AG09309 (cell line): ENCODE measurements at regions not wholly inside any gene's neighbourhood (a gene's known extent, or its start where the extent isn't known, plus 50 kb on each side); places are given as distances from the start of the nearest gene placed in this dataset.

Source experiments
- DNase-seq: peaks from one replicate; pipeline ENCODE4 v3.0.0-alpha.2; 2010; ENCODE audit warnings: low read depth
- H3K4me3 ChIP-seq: 2 replicates; pipeline ENCODE4 v1.5.1; 2011; ENCODE audit warnings: mild to moderate bottlenecking, low read depth, low read length, moderate library complexity; ENCODE audit not compliant: control insufficient read depth
- TF ChIP-seq, protein P1 (sequence below): IDR thresholded peaks from 2 replicates; pipeline ENCODE4 v1.5.1; 2011; ENCODE audit warnings: mild to moderate bottlenecking, low read depth, low read length, inconsistent platforms; ENCODE audit not compliant: insufficient read depth, control insufficient read depth; ENCODE audit errors: missing control alignments

DNA sequence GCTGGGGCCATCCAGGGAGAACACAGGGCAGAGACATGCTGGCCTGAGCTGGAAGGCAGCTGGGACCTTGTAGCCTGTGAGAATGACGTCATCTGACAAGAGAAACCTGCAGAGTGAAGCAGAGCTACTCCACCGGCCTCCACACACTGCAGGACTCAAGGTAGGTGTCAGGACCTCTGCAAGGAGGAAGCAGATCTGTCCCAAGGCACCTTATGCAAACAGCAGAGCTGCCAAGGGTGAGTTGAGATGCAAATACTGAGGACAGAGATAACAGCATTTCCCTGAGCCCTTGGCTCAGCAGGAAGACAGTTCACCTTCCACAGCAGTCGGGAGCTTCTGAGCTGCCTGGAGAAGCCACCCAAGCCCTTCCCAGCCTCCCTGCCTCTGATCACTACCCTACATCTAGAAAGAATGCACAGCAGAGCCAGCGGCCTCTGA lies 51.9 kb upstream of the IGSF9B start:
- no peak overlapping the region for H3K4me3 ChIP-seq
- DNase-seq: no peak
- TF ChIP-seq, protein P1, sequence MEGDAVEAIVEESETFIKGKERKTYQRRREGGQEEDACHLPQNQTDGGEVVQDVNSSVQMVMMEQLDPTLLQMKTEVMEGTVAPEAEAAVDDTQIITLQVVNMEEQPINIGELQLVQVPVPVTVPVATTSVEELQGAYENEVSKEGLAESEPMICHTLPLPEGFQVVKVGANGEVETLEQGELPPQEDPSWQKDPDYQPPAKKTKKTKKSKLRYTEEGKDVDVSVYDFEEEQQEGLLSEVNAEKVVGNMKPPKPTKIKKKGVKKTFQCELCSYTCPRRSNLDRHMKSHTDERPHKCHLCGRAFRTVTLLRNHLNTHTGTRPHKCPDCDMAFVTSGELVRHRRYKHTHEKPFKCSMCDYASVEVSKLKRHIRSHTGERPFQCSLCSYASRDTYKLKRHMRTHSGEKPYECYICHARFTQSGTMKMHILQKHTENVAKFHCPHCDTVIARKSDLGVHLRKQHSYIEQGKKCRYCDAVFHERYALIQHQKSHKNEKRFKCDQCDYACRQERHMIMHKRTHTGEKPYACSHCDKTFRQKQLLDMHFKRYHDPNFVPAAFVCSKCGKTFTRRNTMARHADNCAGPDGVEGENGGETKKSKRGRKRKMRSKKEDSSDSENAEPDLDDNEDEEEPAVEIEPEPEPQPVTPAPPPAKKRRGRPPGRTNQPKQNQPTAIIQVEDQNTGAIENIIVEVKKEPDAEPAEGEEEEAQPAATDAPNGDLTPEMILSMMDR: no peak

DNA sequence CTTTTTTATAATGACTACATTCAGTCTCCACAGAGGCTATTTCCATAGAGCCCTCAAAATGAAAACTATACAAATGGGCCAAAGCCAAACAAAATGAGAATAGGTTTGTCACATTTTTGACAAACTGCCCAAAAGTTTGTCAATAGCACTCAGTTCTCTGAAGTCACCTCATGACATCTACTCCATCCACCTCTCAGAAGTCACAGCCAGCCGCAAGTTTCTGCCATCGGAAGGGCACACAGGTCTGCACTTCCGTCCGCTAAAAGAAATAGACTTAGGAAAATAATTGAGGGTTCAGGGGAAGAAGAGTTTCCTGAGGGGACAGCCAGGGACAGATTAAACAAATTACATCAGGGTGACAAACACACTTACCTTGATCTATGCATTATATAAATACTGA lies 55.4 kb upstream of the JAM3 start:
- no peak overlapping the region for H3K4me3 ChIP-seq
- TF ChIP-seq, protein P1: no peak
- DNase-seq: no peak

- DNase-seq: no peak
- no peak overlapping the region for H3K4me3 ChIP-seq
- TF ChIP-seq, protein P1: peak; percentile 43
These were observed 54.4 kb upstream of the JAM3 start for GRCh38 chr11:134014511-134014910.

DNA sequence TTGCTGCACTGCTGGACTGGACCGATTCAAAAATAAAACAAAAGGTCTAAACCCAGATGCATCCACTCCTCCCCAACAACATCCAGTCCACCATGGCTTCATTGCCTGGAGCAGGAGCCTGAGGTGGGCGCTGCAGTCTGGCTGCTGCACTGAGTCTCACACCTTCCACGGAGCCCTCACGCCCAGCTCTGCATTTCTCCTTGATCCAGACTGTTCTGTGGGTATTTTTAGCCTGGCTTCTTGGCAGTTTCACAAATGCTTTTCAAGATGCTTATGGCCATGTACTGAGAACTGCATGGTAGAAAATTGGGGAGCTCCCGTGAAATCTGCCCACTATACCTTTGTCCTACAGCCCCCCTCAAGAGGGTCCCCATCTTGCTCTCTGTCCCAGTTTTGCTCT lies 53.3 kb upstream of the JAM3 start:
- H3K4me3 ChIP-seq: no peak overlapping the region
- no peak for DNase-seq
- TF ChIP-seq, protein P1: no peak

DNA sequence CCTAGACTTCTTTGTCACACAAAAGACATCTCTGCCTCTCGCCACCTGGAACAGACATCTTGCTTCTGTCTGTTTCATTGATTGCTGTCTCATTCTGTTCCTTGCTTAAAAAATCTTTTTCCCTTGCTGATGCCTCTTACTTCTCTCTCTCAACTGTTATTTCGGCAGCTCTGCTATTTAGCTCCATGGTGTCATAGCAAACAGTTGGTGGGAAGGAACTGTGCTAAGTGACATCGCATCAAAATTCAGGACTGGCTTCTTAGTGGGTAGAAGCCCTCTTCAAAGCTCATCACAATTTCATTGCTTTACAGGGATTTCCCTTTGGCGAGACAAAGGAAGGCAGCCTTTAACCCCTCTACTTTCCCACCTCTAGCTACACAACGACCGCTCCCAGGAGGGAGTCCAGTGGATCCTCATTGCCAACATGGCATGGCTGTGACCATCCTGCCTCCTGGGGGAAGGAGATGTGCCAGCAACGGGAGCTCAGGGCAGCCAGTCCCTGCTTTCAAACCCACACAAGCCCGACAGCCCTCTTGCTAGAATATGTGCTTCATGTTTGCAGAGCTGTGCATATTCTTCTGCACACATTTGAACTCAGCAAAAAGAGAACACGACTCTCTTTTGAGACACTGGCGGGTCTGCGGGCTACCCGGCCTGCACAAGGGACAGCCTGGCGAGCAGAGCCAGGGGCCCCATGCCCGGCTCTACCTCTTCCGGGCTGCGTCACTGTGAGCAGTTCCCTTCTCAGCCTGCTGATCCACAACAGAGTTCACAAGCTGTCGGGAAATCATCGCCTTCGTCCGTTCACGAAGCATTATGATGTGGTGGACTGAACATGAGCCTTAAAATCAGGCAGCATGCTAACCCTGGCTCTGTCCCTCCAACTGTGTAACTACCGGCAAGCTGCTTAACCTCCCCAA lies 51.1 kb upstream of the JAM3 start:
- TF ChIP-seq, protein P1: no peak
- no peak overlapping the region for H3K4me3 ChIP-seq
- DNase-seq: no peak
